ENCODE measurements at regions not wholly inside any gene's neighbourhood (a gene's known extent, or its start where the extent isn't known, plus 50 kb on each side); places are given as distances from the start of the nearest gene placed in this dataset.

GRCh38 chr3:64303401-64303800, 78.1 kb upstream of the PRICKLE2 start:
- no peak overlapping the region for H3K4me2 ChIP-seq (ENCODE audit: insufficient read depth, low read length, poor library complexity, severe bottlenecking)

GRCh38 chr3:64301476-64301875, 76.2 kb upstream of the PRICKLE2 start:
- no peak overlapping the region for H2BK5ac ChIP-seq (ENCODE audit: low read length)
- no peak overlapping the region for H2AFZ ChIP-seq (ENCODE audit: low read length)
- H3K4ac ChIP-seq (ENCODE audit: low read length): no peak overlapping the region
- no peak overlapping the region for H3K23ac ChIP-seq (ENCODE audit: low read depth, low read length, poor library complexity)
- no peak overlapping the region for H2BK15ac ChIP-seq (ENCODE audit: low read length)
- no peaks in the 10 kb centered on the region for H3K36me3 ChIP-seq (replicated peaks in 1 of 2; ENCODE audit: control insufficient read depth in 2 of 2, insufficient read depth in 2 of 2, low read length in 2 of 2)
- H3K9me3 ChIP-seq (replicated peaks in 1 of 2; ENCODE audit: control insufficient read depth in 2 of 2, insufficient read depth in 1 of 2, low read depth in 1 of 2, low read length in 2 of 2): peaks cover 2 to 12% of the 10 kb centered on the region in 2 donors
- no peak overlapping the region for H4K91ac ChIP-seq (ENCODE audit: low read depth, low read length, poor library complexity)
- H3K14ac ChIP-seq (ENCODE audit: low read length): no peak overlapping the region
- no peak overlapping the region for H3K9ac ChIP-seq (ENCODE audit: low read depth, low read length, poor library complexity)
- no peaks in the 10 kb centered on the region for H3K27me3 ChIP-seq (ENCODE audit: control insufficient read depth in 3 of 3, insufficient read depth in 3 of 3, low read depth in 1 of 3, low read length in 3 of 3)
- H3K4me1 ChIP-seq (ENCODE audit: control insufficient read depth in 2 of 2, insufficient read depth in 1 of 2, low read depth in 1 of 2, low read length in 2 of 2): no peaks in the 10 kb centered on the region
- no peaks in the 10 kb centered on the region for H3K79me1 ChIP-seq (ENCODE audit: low read depth, low read length)
- H2BK120ac ChIP-seq (ENCODE audit: low read depth, low read length): no peak overlapping the region
- H3K4me3 ChIP-seq (ENCODE audit: low read length in 2 of 2): no peak overlapping the region
- no peak overlapping the region for H2AK5ac ChIP-seq (ENCODE audit: low read depth, low read length)
- no peak overlapping the region for H4K8ac ChIP-seq (ENCODE audit: low read depth, low read length)
- no peak overlapping the region for H3K4me2 ChIP-seq (ENCODE audit: insufficient read depth, low read length, poor library complexity, severe bottlenecking)
- H3K27ac ChIP-seq (replicated peaks; ENCODE audit: low read length): no peak overlapping the region
- H2BK12ac ChIP-seq (ENCODE audit: low read length): no peak overlapping the region
- WGBS, 2 donors (ENCODE audit: extremely low coverage in 2 of 2, insufficient read length in 2 of 2, insufficient replicate concordance in 1 of 2): no CpG with 5 or more reads among the region's 2 CpGs
- DNase-seq (ENCODE audit: low spot score): no peak
- H3K18ac ChIP-seq (ENCODE audit: low read length): no peak overlapping the region

More at GRCh38 chr3:64303401-64303800, 78.1 kb upstream of the PRICKLE2 start:
- DNase-seq (ENCODE audit: low spot score): no peak
- Histone ChIP-seq H3K23ac (ENCODE audit: low read depth, low read length, poor library complexity) (no peak overlapping the region), H2BK15ac (ENCODE audit: low read length) (no peak overlapping the region), H3K14ac (ENCODE audit: low read length) (no peak overlapping the region), H3K18ac (ENCODE audit: low read length) (no peak overlapping the region), H3K27ac (replicated peaks; ENCODE audit: low read length) (no peak overlapping the region), H3K9ac (ENCODE audit: low read depth, low read length, poor library complexity) (no peak overlapping the region), H4K8ac (ENCODE audit: low read depth, low read length) (no peak overlapping the region), H2BK12ac (ENCODE audit: low read length) (no peak overlapping the region), H3K4me3 (ENCODE audit: low read length in 2 of 2) (no peak overlapping the region), H2AFZ (ENCODE audit: low read length) (no peak overlapping the region), H2BK120ac (ENCODE audit: low read depth, low read length) (no peak overlapping the region), H3K9me3 (replicated peaks in 1 of 2; ENCODE audit: control insufficient read depth in 2 of 2, insufficient read depth in 1 of 2, low read depth in 1 of 2, low read length in 2 of 2) (no peaks in the 10 kb centered on the region), H3K36me3 (replicated peaks in 1 of 2; ENCODE audit: control insufficient read depth in 2 of 2, insufficient read depth in 2 of 2, low read length in 2 of 2) (no peaks in the 10 kb centered on the region), H3K79me1 (ENCODE audit: low read depth, low read length) (no peaks in the 10 kb centered on the region), H3K4ac (ENCODE audit: low read length) (no peak overlapping the region), H4K91ac (ENCODE audit: low read depth, low read length, poor library complexity) (no peak overlapping the region), H2BK5ac (ENCODE audit: low read length) (no peak overlapping the region), H3K4me1 (ENCODE audit: control insufficient read depth in 2 of 2, insufficient read depth in 1 of 2, low read depth in 1 of 2, low read length in 2 of 2) (no peaks in the 10 kb centered on the region), H3K27me3 (ENCODE audit: control insufficient read depth in 3 of 3, insufficient read depth in 3 of 3, low read depth in 1 of 3, low read length in 3 of 3) (no peaks in the 10 kb centered on the region), H2AK5ac (ENCODE audit: low read depth, low read length) (no peak overlapping the region)
- no CpG with 5 or more reads among the region's 6 CpGs for WGBS, 2 donors (ENCODE audit: extremely low coverage in 2 of 2, insufficient read length in 2 of 2, insufficient replicate concordance in 1 of 2)

- Histone ChIP-seq H3K4me2 (ENCODE audit: insufficient read depth, low read length, poor library complexity, severe bottlenecking) (no peak overlapping the region), H4K8ac (ENCODE audit: low read depth, low read length) (no peak overlapping the region), H3K4me1 (ENCODE audit: control insufficient read depth in 2 of 2, insufficient read depth in 1 of 2, low read depth in 1 of 2, low read length in 2 of 2) (no peaks in the 10 kb centered on the region), H3K18ac (ENCODE audit: low read length) (no peak overlapping the region), H3K9me3 (replicated peaks in 1 of 2; ENCODE audit: control insufficient read depth in 2 of 2, insufficient read depth in 1 of 2, low read depth in 1 of 2, low read length in 2 of 2) (peaks cover 2 to 12% of the 10 kb centered on the region in 2 donors), H3K4me3 (ENCODE audit: low read length in 2 of 2) (no peak overlapping the region), H4K91ac (ENCODE audit: low read depth, low read length, poor library complexity) (no peak overlapping the region), H3K9ac (ENCODE audit: low read depth, low read length, poor library complexity) (no peak overlapping the region), H3K27me3 (ENCODE audit: control insufficient read depth in 3 of 3, insufficient read depth in 3 of 3, low read depth in 1 of 3, low read length in 3 of 3) (no peaks in the 10 kb centered on the region), H3K36me3 (replicated peaks in 1 of 2; ENCODE audit: control insufficient read depth in 2 of 2, insufficient read depth in 2 of 2, low read length in 2 of 2) (no peaks in the 10 kb centered on the region), H3K79me1 (ENCODE audit: low read depth, low read length) (no peaks in the 10 kb centered on the region), H3K14ac (ENCODE audit: low read length) (no peak overlapping the region), H2AK5ac (ENCODE audit: low read depth, low read length) (no peak overlapping the region), H3K23ac (ENCODE audit: low read depth, low read length, poor library complexity) (no peak overlapping the region), H2AFZ (ENCODE audit: low read length) (no peak overlapping the region), H3K27ac (replicated peaks; ENCODE audit: low read length) (no peak overlapping the region), H2BK12ac (ENCODE audit: low read length) (no peak overlapping the region), H3K4ac (ENCODE audit: low read length) (no peak overlapping the region), H2BK120ac (ENCODE audit: low read depth, low read length) (no peak overlapping the region), H2BK15ac (ENCODE audit: low read length) (no peak overlapping the region), H2BK5ac (ENCODE audit: low read length) (no peak overlapping the region)
- no peak for DNase-seq (ENCODE audit: low spot score)
- WGBS, 2 donors (ENCODE audit: extremely low coverage in 2 of 2, insufficient read length in 2 of 2, insufficient replicate concordance in 1 of 2): no CpG with 5 or more reads among the region's 1 CpG
Measured at GRCh38 chr3:64300790-64301423, 75.6 kb upstream of the PRICKLE2 start.

- Histone ChIP-seq H3K4me2 (ENCODE audit: insufficient read depth, low read length, poor library complexity, severe bottlenecking) (no peak overlapping the region), H2AK5ac (ENCODE audit: low read depth, low read length) (no peak overlapping the region), H3K4me1 (ENCODE audit: control insufficient read depth in 2 of 2, insufficient read depth in 1 of 2, low read depth in 1 of 2, low read length in 2 of 2) (no peaks in the 10 kb centered on the region), H3K23ac (ENCODE audit: low read depth, low read length, poor library complexity) (no peak overlapping the region), H3K9me3 (replicated peaks in 1 of 2; ENCODE audit: control insufficient read depth in 2 of 2, insufficient read depth in 1 of 2, low read depth in 1 of 2, low read length in 2 of 2) (peaks cover 2 to 12% of the 10 kb centered on the region in 2 donors), H2BK5ac (ENCODE audit: low read length) (no peak overlapping the region), H2BK12ac (ENCODE audit: low read length) (no peak overlapping the region), H4K8ac (ENCODE audit: low read depth, low read length) (no peak overlapping the region), H3K9ac (ENCODE audit: low read depth, low read length, poor library complexity) (no peak overlapping the region), H3K36me3 (replicated peaks in 1 of 2; ENCODE audit: control insufficient read depth in 2 of 2, insufficient read depth in 2 of 2, low read length in 2 of 2) (no peaks in the 10 kb centered on the region), H4K91ac (ENCODE audit: low read depth, low read length, poor library complexity) (no peak overlapping the region), H3K27ac (replicated peaks; ENCODE audit: low read length) (no peak overlapping the region), H3K79me1 (ENCODE audit: low read depth, low read length) (no peaks in the 10 kb centered on the region), H2AFZ (ENCODE audit: low read length) (no peak overlapping the region), H2BK120ac (ENCODE audit: low read depth, low read length) (no peak overlapping the region), H3K4ac (ENCODE audit: low read length) (no peak overlapping the region), H2BK15ac (ENCODE audit: low read length) (no peak overlapping the region), H3K4me3 (ENCODE audit: low read length in 2 of 2) (no peak overlapping the region), H3K27me3 (ENCODE audit: control insufficient read depth in 3 of 3, insufficient read depth in 3 of 3, low read depth in 1 of 3, low read length in 3 of 3) (no peaks in the 10 kb centered on the region), H3K14ac (ENCODE audit: low read length) (no peak overlapping the region), H3K18ac (ENCODE audit: low read length) (no peak overlapping the region)
- no peak for DNase-seq (ENCODE audit: low spot score)
- WGBS, 2 donors (ENCODE audit: extremely low coverage in 2 of 2, insufficient read length in 2 of 2, insufficient replicate concordance in 1 of 2): no CpG with 5 or more reads among the region's 1 CpG
Measured at GRCh38 chr3:64299206-64299605, 73.9 kb upstream of the PRICKLE2 start.
